ENCODE measurements at regions not wholly inside any gene's neighbourhood (a gene's known extent, or its start where the extent isn't known, plus 50 kb on each side); places are given as distances from the start of the nearest gene placed in this dataset.

GRCh38 chr4:138675685-138676084 lies 339.9 kb upstream of the NOCT start:
- TF ChIP-seq MYC (IDR thresholded peaks at IDR 0.05; ENCODE audit: low read depth, low read length) (no peak), GATA2 (IDR thresholded peaks at IDR 0.05; ENCODE audit: insufficient read depth, insufficient read length, low read depth, low read length) (no peak)
- no peak overlapping the region for H3K4me3 ChIP-seq (replicated peaks in 1 of 3; ENCODE audit: insufficient read depth in 1 of 3, low read depth in 1 of 3, low read length in 3 of 3)
- intact Hi-C loops (cut with micrococcal nuclease) (no loop called here), dilution Hi-C loops (cut with MboI; ENCODE audit: extremely low pct_ligation_motif_present, low sequenced_read_pairs) (no loop called here)
- H3K79me2 ChIP-seq (ENCODE audit: control insufficient read depth, insufficient read depth, low read length): no peaks in the 10 kb centered on the region
- BruUV-seq (replicated peaks): no TSS peak
- H2AFZ ChIP-seq (ENCODE audit: low read depth, low read length): no peak overlapping the region
- H3K9me1 ChIP-seq (replicated peaks; ENCODE audit: control insufficient read depth, extremely low read depth, insufficient read depth, low read length): no peaks in the 10 kb centered on the region
- H3K4me2 ChIP-seq (ENCODE audit: insufficient read depth, low read length): no peak overlapping the region
- ChIA-PET CTCF (no interaction called here), POLR2A (no interaction called here)
- no peaks in the 10 kb centered on the region for H3K9me3 ChIP-seq (replicated peaks; ENCODE audit: control insufficient read depth, insufficient read depth, low read length)
- H3K9ac ChIP-seq (replicated peaks; ENCODE audit: extremely low read depth, insufficient read depth, low read length): no peak overlapping the region
- no peaks in the 10 kb centered on the region for H3K4me1 ChIP-seq (ENCODE audit: control insufficient read depth, extremely low read depth, insufficient read depth, low read length)
- H4K20me1 ChIP-seq (replicated peaks; ENCODE audit: control insufficient read depth, extremely low read depth, insufficient read depth, low read length): no peaks in the 10 kb centered on the region
- H3K27me3 ChIP-seq (ENCODE audit: control insufficient read depth in 2 of 2, insufficient read depth in 2 of 2, low read length in 2 of 2): peaks cover 4 to 29% of the 10 kb centered on the region in 2 experiments
- FAIRE-seq (no peak), DNase-seq (ENCODE audit: low read depth, low spot score) (no peak)
- H3K36me3 ChIP-seq (ENCODE audit: control insufficient read depth in 2 of 2, extremely low read depth in 1 of 2, insufficient read depth in 2 of 2, low read length in 2 of 2): no peaks in the 10 kb centered on the region
- no peak overlapping the region for H3K27ac ChIP-seq (ENCODE audit: insufficient read depth, low read depth, low read length)

- no peak for FAIRE-seq
- no peak overlapping the region for H3K4me2 ChIP-seq (ENCODE audit: insufficient read depth, low read length)
- no peak for DNase-seq (ENCODE audit: low read depth, low spot score)
- ChIA-PET POLR2A (no interaction called here), CTCF (interaction anchor here (0.8 kb wide), 1 partner anchor 143 kb away, joined by 3 read pairs; no protein-coding TSS in a partner anchor)
- H4K20me1 ChIP-seq (replicated peaks; ENCODE audit: control insufficient read depth, extremely low read depth, insufficient read depth, low read length): no peaks in the 10 kb centered on the region
- no peaks in the 10 kb centered on the region for H3K9me3 ChIP-seq (replicated peaks; ENCODE audit: control insufficient read depth, insufficient read depth, low read length)
- no peak overlapping the region for H3K9ac ChIP-seq (replicated peaks; ENCODE audit: extremely low read depth, insufficient read depth, low read length)
- intact Hi-C loops (cut with micrococcal nuclease) (no loop called here), dilution Hi-C loops (cut with MboI; ENCODE audit: extremely low pct_ligation_motif_present, low sequenced_read_pairs) (no loop called here)
- no TSS peak for BruUV-seq (replicated peaks)
- H3K27me3 ChIP-seq (ENCODE audit: control insufficient read depth in 2 of 2, insufficient read depth in 2 of 2, low read length in 2 of 2): peaks cover 4 to 28% of the 10 kb centered on the region in 2 experiments
- no peak overlapping the region for H2AFZ ChIP-seq (ENCODE audit: low read depth, low read length)
- no peak overlapping the region for H3K27ac ChIP-seq (ENCODE audit: insufficient read depth, low read depth, low read length)
- no peaks in the 10 kb centered on the region for H3K79me2 ChIP-seq (ENCODE audit: control insufficient read depth, insufficient read depth, low read length)
- H3K36me3 ChIP-seq (ENCODE audit: control insufficient read depth in 2 of 2, extremely low read depth in 1 of 2, insufficient read depth in 2 of 2, low read length in 2 of 2): no peaks in the 10 kb centered on the region
- no peaks in the 10 kb centered on the region for H3K9me1 ChIP-seq (replicated peaks; ENCODE audit: control insufficient read depth, extremely low read depth, insufficient read depth, low read length)
- H3K4me3 ChIP-seq (replicated peaks in 1 of 3; ENCODE audit: insufficient read depth in 1 of 3, low read depth in 1 of 3, low read length in 3 of 3): no peak overlapping the region
- TF ChIP-seq JUN (IDR thresholded peaks at IDR 0.05; ENCODE audit: borderline replicate concordance, insufficient read depth, insufficient read length, low read depth): no peak
- no peak for TF ChIP-seq GATA2 (IDR thresholded peaks at IDR 0.05; ENCODE audit: insufficient read depth, insufficient read length, low read depth, low read length)
- TF ChIP-seq POLR2A (IDR thresholded peaks at IDR 0.05; ENCODE audit: low read depth, low read length): no peak
- TF ChIP-seq POLR2AphosphoS5 (IDR thresholded peaks at IDR 0.05; ENCODE audit: insufficient read depth, low read depth, low read length): no peak
- TF ChIP-seq MYC (IDR thresholded peaks at IDR 0.05; ENCODE audit: low read depth, low read length): no peak
- no peak for TF ChIP-seq MAX (IDR thresholded peaks at IDR 0.05; ENCODE audit: insufficient read depth, insufficient read length)
- no peak for TF ChIP-seq EZH2 (IDR thresholded peaks at IDR 0.05; ENCODE audit: borderline replicate concordance, low read depth, low read length, severe bottlenecking)
- TF ChIP-seq CTCF (IDR thresholded peaks at IDR 0.05; ENCODE audit: extremely low read depth in 1 of 2, insufficient read depth in 1 of 2, low read depth in 1 of 2, low read length in 2 of 2): no peak
- H3K4me1 ChIP-seq (ENCODE audit: control insufficient read depth, extremely low read depth, insufficient read depth, low read length): no peaks in the 10 kb centered on the region
These were observed 341.4 kb upstream of the NOCT start for GRCh38 chr4:138674209-138674608.
